ENCODE measurements at regions not wholly inside any gene's neighbourhood (a gene's known extent, or its start where the extent isn't known, plus 50 kb on each side); places are given as distances from the start of the nearest gene placed in this dataset.

- TF ChIP-seq CTCF (IDR thresholded peaks at IDR 0.05; ENCODE audit: borderline replicate concordance, insufficient read depth, low read depth, low read length), result no peak
- H3K4me3 ChIP-seq (ENCODE audit: low read depth, low read length), result no peak overlapping the region
Measured at GRCh38 chr12:105980085-105980484, 158.7 kb downstream of the NUAK1 start.

GRCh38 chr12:105980533-105980932 lies 158.2 kb downstream of the NUAK1 start:
- no peak overlapping the region for H3K4me3 ChIP-seq (ENCODE audit: low read depth, low read length)
- no peak for TF ChIP-seq CTCF (IDR thresholded peaks at IDR 0.05; ENCODE audit: borderline replicate concordance, insufficient read depth, low read depth, low read length)

- no peak overlapping the region for H3K4me3 ChIP-seq (ENCODE audit: low read depth, low read length)
- TF ChIP-seq CTCF (IDR thresholded peaks at IDR 0.05; ENCODE audit: borderline replicate concordance, insufficient read depth, low read depth, low read length), result no peak
Measured at GRCh38 chr12:105982022-105982421, 156.7 kb downstream of the NUAK1 start.

DNA sequence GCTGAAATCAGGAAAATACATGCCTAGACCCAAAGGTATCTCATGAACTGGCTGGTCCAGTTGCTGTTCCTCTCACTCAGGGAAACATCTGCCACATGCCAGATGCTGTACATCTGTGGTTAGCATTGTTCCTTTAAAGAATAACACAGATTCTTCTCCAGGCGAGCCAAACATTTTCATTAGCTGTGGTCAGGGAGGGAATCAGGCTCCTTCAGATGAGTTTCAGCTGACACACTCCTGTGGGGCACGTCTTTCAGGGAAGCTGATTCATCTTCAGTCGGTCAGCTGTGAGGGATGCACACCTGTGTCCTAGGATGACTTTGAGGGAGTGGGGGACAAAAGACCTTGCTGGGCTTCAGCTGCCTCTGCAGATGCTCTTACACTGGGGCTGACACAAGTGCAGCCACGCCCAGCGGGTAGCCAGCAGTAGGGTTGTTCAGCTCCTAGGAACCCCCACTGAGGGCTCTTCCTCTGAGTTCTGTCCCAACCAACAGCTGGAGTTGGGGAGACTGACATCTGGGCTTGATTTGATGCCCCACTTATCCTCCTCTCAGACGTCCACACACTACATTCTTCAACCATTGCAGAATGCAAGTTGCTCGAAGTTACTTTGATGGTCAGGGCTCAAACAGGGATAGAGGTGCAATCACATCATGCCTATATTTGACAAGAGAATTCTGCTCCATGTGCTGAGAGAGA lies 155.0 kb downstream of the NUAK1 start:
- no peak overlapping the region for H3K4me3 ChIP-seq (ENCODE audit: low read depth, low read length)
- no peak for TF ChIP-seq CTCF (IDR thresholded peaks at IDR 0.05; ENCODE audit: borderline replicate concordance, insufficient read depth, low read depth, low read length)

GRCh38 chr12:105985383-105985782 lies 153.4 kb downstream of the NUAK1 start:
- no peak overlapping the region for H3K4me3 ChIP-seq (ENCODE audit: low read depth, low read length)
- no peak for TF ChIP-seq CTCF (IDR thresholded peaks at IDR 0.05; ENCODE audit: borderline replicate concordance, insufficient read depth, low read depth, low read length)

- no peak overlapping the region for H3K4me3 ChIP-seq (ENCODE audit: low read depth, low read length)
- no peak for TF ChIP-seq CTCF (IDR thresholded peaks at IDR 0.05; ENCODE audit: borderline replicate concordance, insufficient read depth, low read depth, low read length)
Measured at GRCh38 chr12:105986779-105987684, 151.7 kb downstream of the NUAK1 start.

DNA sequence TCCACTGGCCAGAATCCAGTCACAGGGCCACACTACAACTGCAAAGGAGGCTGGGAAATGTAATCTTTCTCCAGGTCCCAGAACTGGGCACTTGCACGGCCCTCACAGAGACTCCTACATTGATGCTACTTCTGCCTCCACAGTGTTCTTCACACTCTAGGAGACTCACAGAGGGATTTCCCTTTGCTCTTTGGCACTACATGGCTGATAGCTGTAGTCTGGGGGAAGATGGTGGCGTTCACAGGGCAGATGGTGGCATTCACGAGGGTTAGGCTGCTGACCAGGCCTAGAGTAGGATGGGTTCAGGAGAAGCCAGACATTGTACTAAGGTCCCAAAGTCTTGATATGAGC lies 151.1 kb downstream of the NUAK1 start:
- no peak overlapping the region for H3K4me3 ChIP-seq (ENCODE audit: low read depth, low read length)
- TF ChIP-seq CTCF (IDR thresholded peaks at IDR 0.05; ENCODE audit: borderline replicate concordance, insufficient read depth, low read depth, low read length), result no peak
